Mesendoderm (in vitro differentiated cells): ENCODE measurements at regions not wholly inside any gene's neighbourhood (a gene's known extent, or its start where the extent isn't known, plus 50 kb on each side); places are given as distances from the start of the nearest gene placed in this dataset.

Experiments used
- DNase-seq: peaks from one replicate; pipeline ENCODE4 v3.0.0; 2013
- H2AK5ac ChIP-seq: 2 replicates; pipeline ENCODE4 v1.6.1; 2013; ENCODE audit warnings: low read length, inconsistent platforms
- H2BK120ac ChIP-seq: 2 replicates; pipeline ENCODE4 v1.6.1; 2013; ENCODE audit warnings: low read depth, mild to moderate bottlenecking, low read length, moderate library complexity, mixed read lengths
- H2BK15ac ChIP-seq: replicated peaks from 2 replicates; pipeline ENCODE4 v1.6.1; 2013; ENCODE audit warnings: low read depth, mild to moderate bottlenecking, moderate library complexity
- H2BK5ac ChIP-seq: 2 replicates; pipeline ENCODE4 v1.6.1; 2013; ENCODE audit warnings: low read length, inconsistent platforms
- H3K18ac ChIP-seq: 2 replicates; pipeline ENCODE4 v1.6.1; 2013; ENCODE audit warnings: mild to moderate bottlenecking, low read length, mixed read lengths
- H3K23ac ChIP-seq: one replicate; pipeline ENCODE4 v1.6.1; 2013; ENCODE audit warnings: low read length
- H3K27ac ChIP-seq: 2 replicates; pipeline ENCODE4 v1.5.1; 2013; ENCODE audit warnings: low read depth, mild to moderate bottlenecking, inconsistent platforms, low read length, moderate library complexity
- H3K27me3 ChIP-seq: 2 replicates; pipeline ENCODE4 v1.6.1; 2013; ENCODE audit warnings: low read length, control low read depth, mild to moderate bottlenecking, inconsistent platforms; ENCODE audit not compliant: insufficient read depth, poor library complexity
- H3K36me3 ChIP-seq: 2 replicates; pipeline ENCODE4 v1.6.1; 2013; ENCODE audit warnings: low read length, inconsistent platforms; ENCODE audit not compliant: control insufficient read depth, insufficient read depth
- H3K4ac ChIP-seq: one replicate; pipeline ENCODE4 v1.6.1; 2013; ENCODE audit warnings: low read depth, mild to moderate bottlenecking, low read length, moderate library complexity
- H3K4me1 ChIP-seq: 2 replicates; pipeline ENCODE4 v1.6.1; 2013; ENCODE audit warnings: low read depth, low read length, inconsistent platforms; ENCODE audit not compliant: control insufficient read depth
- H3K4me2 ChIP-seq: 2 replicates; pipeline ENCODE4 v1.6.1; 2013; ENCODE audit warnings: low read length
- H3K4me3 ChIP-seq: 2 replicates; pipeline ENCODE4 v1.5.1; 2013; ENCODE audit warnings: mild to moderate bottlenecking, low read length
- H3K56ac ChIP-seq: one replicate; pipeline ENCODE4 v1.6.1; 2013; ENCODE audit warnings: low read length
- H3K79me1 ChIP-seq: 2 replicates; pipeline ENCODE4 v1.6.1; 2013; ENCODE audit warnings: low read length, inconsistent platforms
- H3K79me2 ChIP-seq: 2 replicates; pipeline ENCODE4 v1.6.1; 2013; ENCODE audit warnings: mild to moderate bottlenecking, low read length; ENCODE audit not compliant: control insufficient read depth, insufficient read depth
- H3K9ac ChIP-seq: 2 replicates; pipeline ENCODE4 v1.6.1; 2013; ENCODE audit warnings: low read length, inconsistent platforms
- H4K5ac ChIP-seq: one replicate; pipeline ENCODE4 v1.6.1; 2013; ENCODE audit warnings: low read length
- H4K8ac ChIP-seq: one replicate; pipeline ENCODE4 v1.6.1; 2013; ENCODE audit warnings: low read depth, mild to moderate bottlenecking, control low read depth, low read length, moderate library complexity
- WGBS: extraction: QIAGEN DNeasy Blood & Tissue Kit; methylation state at CpG from one replicate; pipeline ENCODE4 v1.1.7; 2013; ENCODE audit warnings: low lambda C conversion rate, missing lambda C conversion rate; ENCODE audit not compliant: insufficient coverage; ENCODE audit errors: extremely low coverage; 5-methylcytosine and 5-hydroxymethylcytosine counted together

GRCh38 chr2:66805016-66805865 lies 370.3 kb downstream of the MEIS1 start:
- no peak overlapping the region for H2AK5ac ChIP-seq
- H2BK15ac ChIP-seq: no peak overlapping the region
- H3K4ac ChIP-seq: no peak overlapping the region
- no peak overlapping the region for H2BK5ac ChIP-seq
- no peaks in the 10 kb centered on the region for H3K36me3 ChIP-seq
- H3K4me3 ChIP-seq: no peak overlapping the region
- H4K5ac ChIP-seq: no peak overlapping the region
- WGBS: no CpG with 5 or more reads among the region's 8 CpGs
- H3K4me1 ChIP-seq: no peaks in the 10 kb centered on the region
- peak; percentile 21 for DNase-seq
- no peak overlapping the region for H3K9ac ChIP-seq
- H4K8ac ChIP-seq: no peak overlapping the region
- no peaks in the 10 kb centered on the region for H3K79me1 ChIP-seq
- no peak overlapping the region for H3K4me2 ChIP-seq
- no peaks in the 10 kb centered on the region for H3K79me2 ChIP-seq
- H3K56ac ChIP-seq: no peak overlapping the region
- H3K23ac ChIP-seq: no peak overlapping the region
- no peak overlapping the region for H2BK120ac ChIP-seq
- H3K27ac ChIP-seq: no peak overlapping the region
- H3K27me3 ChIP-seq: no peaks in the 10 kb centered on the region
- no peak overlapping the region for H3K18ac ChIP-seq

GRCh38 chr2:66805968-66806367 lies 371.0 kb downstream of the MEIS1 start:
- Histone ChIP-seq H2BK15ac (no peak overlapping the region), H2AK5ac (no peak overlapping the region), H3K79me1 (no peaks in the 10 kb centered on the region), H4K5ac (no peak overlapping the region), H3K4me1 (no peaks in the 10 kb centered on the region), H3K9ac (no peak overlapping the region), H4K8ac (no peak overlapping the region), H3K79me2 (no peaks in the 10 kb centered on the region), H2BK5ac (no peak overlapping the region), H3K4ac (no peak overlapping the region), H3K56ac (no peak overlapping the region), H3K23ac (no peak overlapping the region), H3K4me2 (no peak overlapping the region), H3K27ac (no peak overlapping the region), H3K36me3 (no peaks in the 10 kb centered on the region), H2BK120ac (no peak overlapping the region), H3K4me3 (no peak overlapping the region), H3K18ac (no peak overlapping the region), H3K27me3 (no peaks in the 10 kb centered on the region)
- no CpG with 5 or more reads among the region's 3 CpGs for WGBS
- no peak for DNase-seq

- no peak overlapping the region for H2AK5ac ChIP-seq
- H3K56ac ChIP-seq: no peak overlapping the region
- H3K4me3 ChIP-seq: no peak overlapping the region
- H3K23ac ChIP-seq: no peak overlapping the region
- no peak overlapping the region for H3K18ac ChIP-seq
- H4K8ac ChIP-seq: no peak overlapping the region
- WGBS: no CpG with 5 or more reads among the region's 1 CpG
- no peaks in the 10 kb centered on the region for H3K79me1 ChIP-seq
- H3K27ac ChIP-seq: no peak overlapping the region
- no peak overlapping the region for H3K4me2 ChIP-seq
- H2BK15ac ChIP-seq: no peak overlapping the region
- H2BK120ac ChIP-seq: no peak overlapping the region
- H3K4me1 ChIP-seq: no peaks in the 10 kb centered on the region
- H3K9ac ChIP-seq: no peak overlapping the region
- DNase-seq: no peak
- no peaks in the 10 kb centered on the region for H3K27me3 ChIP-seq
- H2BK5ac ChIP-seq: no peak overlapping the region
- no peak overlapping the region for H3K4ac ChIP-seq
- no peak overlapping the region for H4K5ac ChIP-seq
- no peaks in the 10 kb centered on the region for H3K36me3 ChIP-seq
- no peaks in the 10 kb centered on the region for H3K79me2 ChIP-seq
These were observed 378.6 kb downstream of the MEIS1 start for GRCh38 chr2:66813525-66813924.

GRCh38 chr2:66813976-66814375 lies 379.1 kb downstream of the MEIS1 start:
- Histone ChIP-seq H3K4ac (no peak overlapping the region), H4K5ac (no peak overlapping the region), H2BK5ac (no peak overlapping the region), H3K4me3 (no peak overlapping the region), H3K4me2 (no peak overlapping the region), H2BK120ac (no peak overlapping the region), H3K79me1 (no peaks in the 10 kb centered on the region), H2BK15ac (no peak overlapping the region), H3K27me3 (no peaks in the 10 kb centered on the region), H4K8ac (no peak overlapping the region), H3K4me1 (no peaks in the 10 kb centered on the region), H3K9ac (no peak overlapping the region), H3K23ac (no peak overlapping the region), H2AK5ac (no peak overlapping the region), H3K56ac (no peak overlapping the region), H3K18ac (no peak overlapping the region), H3K27ac (no peak overlapping the region), H3K36me3 (no peaks in the 10 kb centered on the region), H3K79me2 (no peaks in the 10 kb centered on the region)
- DNase-seq: no peak
- no CpG with 5 or more reads among the region's 2 CpGs for WGBS

- Histone ChIP-seq H3K18ac (no peak overlapping the region), H2BK120ac (no peak overlapping the region), H2BK5ac (no peak overlapping the region), H3K79me2 (no peaks in the 10 kb centered on the region), H3K4me2 (no peak overlapping the region), H4K5ac (no peak overlapping the region), H3K27ac (no peak overlapping the region), H3K79me1 (no peaks in the 10 kb centered on the region), H4K8ac (no peak overlapping the region), H2BK15ac (no peak overlapping the region), H3K4me1 (no peaks in the 10 kb centered on the region), H3K9ac (no peak overlapping the region), H3K4ac (no peak overlapping the region), H2AK5ac (no peak overlapping the region), H3K36me3 (no peaks in the 10 kb centered on the region), H3K23ac (no peak overlapping the region), H3K27me3 (no peaks in the 10 kb centered on the region), H3K56ac (no peak overlapping the region), H3K4me3 (no peak overlapping the region)
- WGBS: no CpG with 5 or more reads among the region's 1 CpG
- DNase-seq: peak; percentile 24
These were observed 380.0 kb downstream of the MEIS1 start for GRCh38 chr2:66814916-66815315.

GRCh38 chr2:66815886-66816285 lies 381.0 kb downstream of the MEIS1 start:
- no peak for DNase-seq
- Histone ChIP-seq H3K36me3 (no peaks in the 10 kb centered on the region), H3K4me1 (no peaks in the 10 kb centered on the region), H3K79me1 (no peaks in the 10 kb centered on the region), H2BK120ac (no peak overlapping the region), H2AK5ac (no peak overlapping the region), H3K4me3 (no peak overlapping the region), H3K4ac (no peak overlapping the region), H4K8ac (no peak overlapping the region), H3K79me2 (no peaks in the 10 kb centered on the region), H3K56ac (no peak overlapping the region), H2BK5ac (no peak overlapping the region), H2BK15ac (no peak overlapping the region), H4K5ac (no peak overlapping the region), H3K18ac (no peak overlapping the region), H3K9ac (no peak overlapping the region), H3K27me3 (no peaks in the 10 kb centered on the region), H3K23ac (no peak overlapping the region), H3K4me2 (no peak overlapping the region), H3K27ac (no peak overlapping the region)
- no CpG with 5 or more reads among the region's 4 CpGs for WGBS
